K562 (cell line): ENCODE measurements at regions not wholly inside any gene's neighbourhood (a gene's known extent, or its start where the extent isn't known, plus 50 kb on each side); places are given as distances from the start of the nearest gene placed in this dataset.

ENCODE experiments used
- ATAC-seq: fragments of 200-7000 bp; cut with Tn5 transposase; 3 replicates; pipeline ENCODE4 v1.9.1; 2020; ENCODE audit warnings: moderate library complexity
- BruUV-seq: library from RNA; stranded (reverse); fragments of 400-500 nt; replicated peaks from 2 replicates; lab custom pipeline; 2021; lab: Mats Ljungman, UMichigan
- CTCF ChIA-PET: fragments of 300-600 bp; formaldehyde crosslinking; extraction: SDS; loops from one replicate; lab custom pipeline; 2021; ENCODE audit warnings: low intra/inter-chr PET ratio; lab: Yijun Ruan, JAX
- POLR2A ChIA-PET: fragments of 300-600, 350-650 bp; sonication (Branson Sonifier 250); formaldehyde crosslinking; extraction: SDS; loops from one replicate; lab custom pipeline; 2021; ENCODE audit warnings: antibody characterized with exemption, inconsistent platforms; lab: Yijun Ruan, JAX
- DNase-seq, 4 experiments: peaks; one replicate each; pipeline versions ENCODE4 v3.0.0 to v3.0.0-alpha.2; 2011 to 2018; ENCODE audit warnings: low spot score in 3 of 4, mixed read lengths in 3 of 4; ENCODE audit errors: extremely low read depth in 1 of 4
- FAIRE-seq: peaks from 2 replicates; lab custom pipeline; 2011; peaks lifted over from hg19 to GRCh38; lab: Jason Lieb, UNC
- H2AFZ ChIP-seq: 2 replicates; pipeline ENCODE4 v1.6.0; 2011; ENCODE audit warnings: low read depth, low read length, control low read depth, inconsistent platforms
- H3K27ac ChIP-seq: fragments of 200-600 bp; 3 replicates; pipeline ENCODE4 v1.8.0; 2011; ENCODE audit warnings: low read depth, mild to moderate bottlenecking, control low read depth, inconsistent platforms, low read length, moderate library complexity, mixed read lengths; ENCODE audit errors: extremely low read depth
- H3K27me3 ChIP-seq, 2 experiments: fragments of 300-600 bp in 1 of 2; 2 replicates in 1 of 2; 3 replicates in 1 of 2; pipeline versions ENCODE4 v1.6.0 to v1.8.0; 2011; ENCODE audit warnings: inconsistent platforms in 2 of 2, low read length in 2 of 2, mild to moderate bottlenecking in 1 of 2, mixed read lengths in 1 of 2, moderate library complexity in 1 of 2; ENCODE audit not compliant: control insufficient read depth in 2 of 2, insufficient read depth in 2 of 2
- H3K36me3 ChIP-seq: fragments of 300-600 bp; 3 replicates; pipeline ENCODE4 v1.8.0; 2011; ENCODE audit warnings: mild to moderate bottlenecking, low read length, inconsistent platforms; ENCODE audit not compliant: control insufficient read depth, insufficient read depth
- H3K4me1 ChIP-seq, 2 experiments: fragments of 200-600 bp in 1 of 2; replicated peaks in 1 of 2; 2 replicates in 1 of 2; 3 replicates in 1 of 2; pipeline versions ENCODE4 v1.5.1 to v1.8.0; 2011; ENCODE audit warnings: inconsistent platforms in 2 of 2, low read length in 2 of 2, mild to moderate bottlenecking in 1 of 2, mixed read lengths in 1 of 2, moderate library complexity in 1 of 2; ENCODE audit not compliant: control insufficient read depth in 2 of 2, insufficient read depth in 2 of 2
- H3K4me2 ChIP-seq: 2 replicates; pipeline ENCODE4 v1.6.1; 2011; ENCODE audit warnings: low read length, control low read depth, inconsistent platforms, mixed read lengths; ENCODE audit not compliant: insufficient read depth
- H3K4me3 ChIP-seq: fragments of 200-600 bp; sonication (generic), shearing (Covaris generic); 2 replicates; pipeline ENCODE4 v1.5.1; 2016; ENCODE audit warnings: control low read depth, inconsistent platforms
- H3K79me2 ChIP-seq: fragments of 200-600 bp; 3 replicates; pipeline ENCODE4 v1.8.0; 2011; ENCODE audit warnings: low read length, inconsistent platforms; ENCODE audit not compliant: control insufficient read depth, insufficient read depth
- H3K9ac ChIP-seq, 2 experiments: 2 replicates each; pipeline versions ENCODE4 v1.6.0 to v1.6.1; 2011; ENCODE audit warnings: low read depth in 2 of 2, low read length in 2 of 2, control low read depth in 1 of 2, inconsistent platforms in 1 of 2, mild to moderate bottlenecking in 1 of 2, mixed read lengths in 1 of 2; ENCODE audit not compliant: insufficient read depth in 1 of 2
- H3K9me1 ChIP-seq: one replicate; pipeline ENCODE4 v1.6.0; 2011; ENCODE audit warnings: inconsistent platforms, mild to moderate bottlenecking, low read length, moderate library complexity; ENCODE audit not compliant: control insufficient read depth, insufficient read depth
- H3K9me3 ChIP-seq: replicated peaks from 2 replicates; pipeline ENCODE4 v1.5.1; 2011; ENCODE audit warnings: low read depth, low read length, inconsistent platforms; ENCODE audit not compliant: control insufficient read depth, insufficient read depth
- H4K20me1 ChIP-seq: replicated peaks from 2 replicates; pipeline ENCODE4 v1.6.1; 2011; ENCODE audit warnings: low read length, inconsistent platforms, mixed read lengths; ENCODE audit not compliant: control insufficient read depth, insufficient read depth
- KDM4B ChIP-seq, 2 experiments: fragments of 450-650 bp in 1 of 2; sonication (generic) in 1 of 2; IDR thresholded peaks; 2 replicates each; pipeline ENCODE4 v1.6.1; 2016 to 2017; ENCODE audit warnings: borderline replicate concordance in 2 of 2, antibody characterized with exemption in 1 of 2, low read depth in 1 of 2, mild to moderate bottlenecking in 1 of 2
- WGBS: fragments of 100-300 bp; shearing (Covaris generic); methylation state at CpG from one replicate; pipeline ENCODE4 v1.1.6; 2016; ENCODE audit warnings: low coverage, mixed read lengths; ENCODE audit not compliant: insufficient coverage; ENCODE audit errors: missing lambda C conversion rate; 5-methylcytosine and 5-hydroxymethylcytosine counted together
- in situ Hi-C: fragments of 300-500 bp; cut with MboI; formaldehyde crosslinking; loops from 4 replicates; pipeline ENCODE4 v1.15.0; 2018; ENCODE audit warnings: inconsistent platforms, mixed read lengths
- intact Hi-C: fragments of 100-400 bp; cut with micrococcal nuclease; formaldehyde crosslinking; loops from 2 replicates; pipeline ENCODE4 v1.14.2; 2022
- TF ChIP-seq, protein P1 (sequence below): fragments of 450-650 bp; IDR thresholded peaks from 2 replicates; pipeline ENCODE4 v1.6.1; 2016; ENCODE audit warnings: low read depth

DNA sequence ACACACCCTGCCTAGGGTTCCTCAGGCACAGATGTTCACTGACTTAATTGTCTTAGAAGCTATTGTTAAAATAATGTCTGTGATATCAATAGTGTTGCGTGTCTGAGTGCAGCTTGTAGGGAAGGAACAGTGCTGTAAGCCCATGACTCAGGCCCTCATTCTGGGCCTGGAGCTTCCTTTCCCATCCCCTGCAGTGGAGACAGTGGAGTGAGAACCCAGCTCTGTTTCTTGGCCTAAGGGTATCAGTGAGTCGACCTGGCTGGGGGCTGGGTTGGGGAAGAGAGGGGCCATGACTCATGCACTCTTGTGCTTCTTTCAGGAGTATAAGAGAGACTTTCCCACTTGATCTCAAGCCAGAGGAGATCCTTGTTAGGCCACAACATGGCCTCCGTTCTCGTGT lies 106.8 kb downstream of the HRH4 start:
- CTCF ChIA-PET: no interaction called here
- FAIRE-seq: no peak
- H3K9ac ChIP-seq: no peak overlapping the region
- 2% methylated on average over 4 of the region's 4 CpGs for WGBS
- no peak overlapping the region for H3K4me2 ChIP-seq
- no peak for ATAC-seq
- H3K4me1 ChIP-seq: no peaks in the 10 kb centered on the region
- TF ChIP-seq, protein P1, sequence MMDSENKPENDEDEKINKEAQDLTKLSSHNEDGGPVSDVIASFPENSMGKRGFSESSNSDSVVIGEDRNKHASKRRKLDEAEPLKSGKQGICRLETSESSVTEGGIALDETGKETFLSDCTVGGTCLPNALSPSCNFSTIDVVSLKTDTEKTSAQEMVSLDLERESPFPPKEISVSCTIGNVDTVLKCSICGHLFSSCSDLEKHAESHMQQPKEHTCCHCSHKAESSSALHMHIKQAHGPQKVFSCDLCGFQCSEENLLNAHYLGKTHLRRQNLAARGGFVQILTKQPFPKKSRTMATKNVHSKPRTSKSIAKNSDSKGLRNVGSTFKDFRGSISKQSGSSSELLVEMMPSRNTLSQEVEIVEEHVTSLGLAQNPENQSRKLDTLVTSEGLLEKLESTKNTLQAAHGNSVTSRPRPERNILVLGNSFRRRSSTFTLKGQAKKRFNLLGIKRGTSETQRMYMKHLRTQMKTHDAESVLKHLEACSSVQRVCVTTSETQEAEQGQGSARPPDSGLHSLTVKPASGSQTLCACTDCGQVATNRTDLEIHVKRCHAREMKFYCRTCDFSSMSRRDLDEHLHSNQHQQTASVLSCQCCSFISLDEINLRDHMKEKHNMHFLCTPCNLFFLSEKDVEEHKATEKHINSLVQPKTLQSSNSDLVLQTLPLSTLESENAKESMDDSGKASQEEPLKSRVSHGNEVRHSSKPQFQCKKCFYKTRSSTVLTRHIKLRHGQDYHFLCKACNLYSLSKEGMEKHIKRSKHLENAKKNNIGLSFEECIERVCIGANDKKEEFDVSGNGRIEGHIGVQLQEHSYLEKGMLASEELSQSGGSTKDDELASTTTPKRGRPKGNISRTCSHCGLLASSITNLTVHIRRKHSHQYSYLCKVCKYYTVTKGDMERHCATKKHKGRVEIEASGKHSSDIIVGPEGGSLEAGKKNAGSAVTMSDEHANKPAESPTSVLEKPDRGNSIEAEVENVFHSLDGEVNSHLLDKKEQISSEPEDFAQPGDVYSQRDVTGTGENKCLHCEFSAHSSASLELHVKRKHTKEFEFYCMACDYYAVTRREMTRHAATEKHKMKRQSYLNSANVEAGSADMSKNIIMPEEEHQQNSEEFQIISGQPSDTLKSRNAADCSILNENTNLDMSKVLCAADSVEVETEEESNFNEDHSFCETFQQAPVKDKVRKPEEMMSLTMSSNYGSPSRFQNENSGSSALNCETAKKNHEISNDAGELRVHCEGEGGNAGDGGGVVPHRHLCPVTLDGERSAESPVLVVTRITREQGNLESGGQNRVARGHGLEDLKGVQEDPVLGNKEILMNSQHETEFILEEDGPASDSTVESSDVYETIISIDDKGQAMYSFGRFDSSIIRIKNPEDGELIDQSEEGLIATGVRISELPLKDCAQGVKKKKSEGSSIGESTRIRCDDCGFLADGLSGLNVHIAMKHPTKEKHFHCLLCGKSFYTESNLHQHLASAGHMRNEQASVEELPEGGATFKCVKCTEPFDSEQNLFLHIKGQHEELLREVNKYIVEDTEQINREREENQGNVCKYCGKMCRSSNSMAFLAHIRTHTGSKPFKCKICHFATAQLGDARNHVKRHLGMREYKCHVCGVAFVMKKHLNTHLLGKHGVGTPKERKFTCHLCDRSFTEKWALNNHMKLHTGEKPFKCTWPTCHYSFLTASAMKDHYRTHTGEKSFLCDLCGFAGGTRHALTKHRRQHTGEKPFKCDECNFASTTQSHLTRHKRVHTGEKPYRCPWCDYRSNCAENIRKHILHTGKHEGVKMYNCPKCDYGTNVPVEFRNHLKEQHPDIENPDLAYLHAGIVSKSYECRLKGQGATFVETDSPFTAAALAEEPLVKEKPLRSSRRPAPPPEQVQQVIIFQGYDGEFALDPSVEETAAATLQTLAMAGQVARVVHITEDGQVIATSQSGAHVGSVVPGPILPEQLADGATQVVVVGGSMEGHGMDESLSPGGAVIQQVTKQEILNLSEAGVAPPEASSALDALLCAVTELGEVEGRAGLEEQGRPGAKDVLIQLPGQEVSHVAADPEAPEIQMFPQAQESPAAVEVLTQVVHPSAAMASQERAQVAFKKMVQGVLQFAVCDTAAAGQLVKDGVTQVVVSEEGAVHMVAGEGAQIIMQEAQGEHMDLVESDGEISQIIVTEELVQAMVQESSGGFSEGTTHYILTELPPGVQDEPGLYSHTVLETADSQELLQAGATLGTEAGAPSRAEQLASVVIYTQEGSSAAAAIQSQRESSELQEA: no peak
- TF ChIP-seq KDM4B (IDR thresholded peaks at IDR 0.05; ENCODE audit: borderline replicate concordance in 2 of 2, low read depth in 1 of 2): no peak
- no peak for DNase-seq
- no peaks in the 10 kb centered on the region for H3K27me3 ChIP-seq
- H3K27ac ChIP-seq: no peak overlapping the region
- H3K79me2 ChIP-seq: no peaks in the 10 kb centered on the region
- intact Hi-C loops (no loop called here), in situ Hi-C loops (no loop called here)
- no peaks in the 10 kb centered on the region for H3K9me3 ChIP-seq
- no peaks in the 10 kb centered on the region for H3K9me1 ChIP-seq
- no peaks in the 10 kb centered on the region for H4K20me1 ChIP-seq
- no peak overlapping the region for H3K4me3 ChIP-seq
- no peaks in the 10 kb centered on the region for H3K36me3 ChIP-seq
- no TSS peak for BruUV-seq
- POLR2A ChIA-PET: no interaction called here
- no peak overlapping the region for H2AFZ ChIP-seq
